ENCODE measurements at regions not wholly inside any gene's neighbourhood (a gene's known extent, or its start where the extent isn't known, plus 50 kb on each side); places are given as distances from the start of the nearest gene placed in this dataset.
A peak's percentile ranks its signal among the peaks of the same experiment; 100 is the strongest.

GRCh38 chr1:81617308-81617967, 183.3 kb upstream of the ADGRL2 start:
- Histone ChIP-seq H3K9me3 (ENCODE audit: control insufficient read depth, low read length) (no peaks in the 10 kb centered on the region), H3K4me1 (ENCODE audit: control insufficient read depth, insufficient read depth, low read length) (peaks cover 3% of the 10 kb centered on the region), H3K9ac (ENCODE audit: low read length) (no peak overlapping the region), H3K4me3 (ENCODE audit: low read length) (peak overlapping the region; percentile 47), H3K36me3 (ENCODE audit: control insufficient read depth, insufficient read depth, low read length, severe bottlenecking) (no peaks in the 10 kb centered on the region), H3K27me3 (replicated peaks; ENCODE audit: control insufficient read depth, insufficient read depth, low read length) (no peaks in the 10 kb centered on the region)
- peak; percentile 48 for DNase-seq (ENCODE audit: low read depth)

- no peak overlapping the region for H3K4me3 ChIP-seq (ENCODE audit: low read length)
- H3K4me1 ChIP-seq (ENCODE audit: control insufficient read depth, insufficient read depth, low read length): peaks cover 3% of the 10 kb centered on the region
- H3K27me3 ChIP-seq (replicated peaks; ENCODE audit: control insufficient read depth, insufficient read depth, low read length): no peaks in the 10 kb centered on the region
- DNase-seq (ENCODE audit: low read depth): no peak
- peaks cover 10% of the 10 kb centered on the region for H3K9me3 ChIP-seq (ENCODE audit: control insufficient read depth, low read length)
- H3K9ac ChIP-seq (ENCODE audit: low read length): no peak overlapping the region
- no peaks in the 10 kb centered on the region for H3K36me3 ChIP-seq (ENCODE audit: control insufficient read depth, insufficient read depth, low read length, severe bottlenecking)
These were observed 186.9 kb upstream of the ADGRL2 start for GRCh38 chr1:81613803-81614202.

GRCh38 chr1:81607924-81608323, 192.8 kb upstream of the ADGRL2 start:
- peaks cover 10% of the 10 kb centered on the region for H3K9me3 ChIP-seq (ENCODE audit: control insufficient read depth, low read length)
- no peaks in the 10 kb centered on the region for H3K36me3 ChIP-seq (ENCODE audit: control insufficient read depth, insufficient read depth, low read length, severe bottlenecking)
- H3K27me3 ChIP-seq (replicated peaks; ENCODE audit: control insufficient read depth, insufficient read depth, low read length): no peaks in the 10 kb centered on the region
- no peak overlapping the region for H3K9ac ChIP-seq (ENCODE audit: low read length)
- no peak for DNase-seq (ENCODE audit: low read depth)
- no peak overlapping the region for H3K4me3 ChIP-seq (ENCODE audit: low read length)
- no peaks in the 10 kb centered on the region for H3K4me1 ChIP-seq (ENCODE audit: control insufficient read depth, insufficient read depth, low read length)

- peaks cover 10% of the 10 kb centered on the region for H3K9me3 ChIP-seq (ENCODE audit: control insufficient read depth, low read length)
- no peaks in the 10 kb centered on the region for H3K36me3 ChIP-seq (ENCODE audit: control insufficient read depth, insufficient read depth, low read length, severe bottlenecking)
- H3K4me1 ChIP-seq (ENCODE audit: control insufficient read depth, insufficient read depth, low read length): no peaks in the 10 kb centered on the region
- H3K9ac ChIP-seq (ENCODE audit: low read length): no peak overlapping the region
- H3K27me3 ChIP-seq (replicated peaks; ENCODE audit: control insufficient read depth, insufficient read depth, low read length): no peaks in the 10 kb centered on the region
- no peak for DNase-seq (ENCODE audit: low read depth)
- no peak overlapping the region for H3K4me3 ChIP-seq (ENCODE audit: low read length)
These were observed 193.6 kb upstream of the ADGRL2 start for GRCh38 chr1:81607086-81607485.

DNA sequence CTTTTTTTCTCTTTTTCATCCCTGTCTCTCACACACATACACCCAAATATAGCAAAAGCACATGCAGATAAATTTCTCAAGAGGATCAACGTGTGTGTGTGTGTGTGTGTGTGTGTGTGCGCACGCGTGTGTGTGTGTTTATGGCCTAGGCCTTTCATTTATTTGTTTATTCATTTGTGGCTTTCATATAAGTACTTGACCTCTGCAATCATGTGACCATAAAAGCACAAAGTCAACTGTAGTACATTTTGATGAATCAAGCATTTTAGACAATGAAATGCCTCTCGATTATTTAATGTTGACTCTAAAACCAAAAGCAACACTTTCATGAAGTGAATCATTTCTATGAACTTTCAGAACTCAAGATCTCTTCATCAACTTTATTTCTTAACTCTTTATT, 194.1 kb upstream of the ADGRL2 start:
- H3K9ac ChIP-seq (ENCODE audit: low read length): no peak overlapping the region
- H3K4me3 ChIP-seq (ENCODE audit: low read length): no peak overlapping the region
- H3K4me1 ChIP-seq (ENCODE audit: control insufficient read depth, insufficient read depth, low read length): no peaks in the 10 kb centered on the region
- no peak for DNase-seq (ENCODE audit: low read depth)
- H3K9me3 ChIP-seq (ENCODE audit: control insufficient read depth, low read length): peaks cover 10% of the 10 kb centered on the region
- H3K36me3 ChIP-seq (ENCODE audit: control insufficient read depth, insufficient read depth, low read length, severe bottlenecking): no peaks in the 10 kb centered on the region
- no peaks in the 10 kb centered on the region for H3K27me3 ChIP-seq (replicated peaks; ENCODE audit: control insufficient read depth, insufficient read depth, low read length)

DNA sequence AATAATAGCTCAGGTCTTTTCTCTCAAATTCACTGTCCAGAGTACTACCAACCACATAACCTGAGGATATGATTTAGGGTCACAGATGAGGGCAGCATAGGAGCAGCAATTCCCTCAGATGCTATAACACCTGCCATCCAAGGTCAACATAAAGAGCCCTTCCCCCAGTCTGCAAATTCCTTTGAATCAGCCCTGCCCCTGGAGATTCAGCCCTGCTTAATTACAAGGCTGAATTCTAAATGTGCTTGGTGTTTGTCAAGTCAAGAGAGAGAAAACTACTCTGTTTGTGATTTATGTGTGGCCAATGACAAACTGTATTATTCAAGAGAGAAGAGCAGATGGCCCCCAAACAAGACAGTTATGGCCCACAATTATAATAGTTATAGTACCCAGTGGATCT, 195.7 kb upstream of the ADGRL2 start:
- Histone ChIP-seq H3K9me3 (ENCODE audit: control insufficient read depth, low read length) (no peaks in the 10 kb centered on the region), H3K9ac (ENCODE audit: low read length) (no peak overlapping the region), H3K27me3 (replicated peaks; ENCODE audit: control insufficient read depth, insufficient read depth, low read length) (no peaks in the 10 kb centered on the region), H3K36me3 (ENCODE audit: control insufficient read depth, insufficient read depth, low read length, severe bottlenecking) (no peaks in the 10 kb centered on the region), H3K4me3 (ENCODE audit: low read length) (no peak overlapping the region), H3K4me1 (ENCODE audit: control insufficient read depth, insufficient read depth, low read length) (no peaks in the 10 kb centered on the region)
- no peak for DNase-seq (ENCODE audit: low read depth)

GRCh38 chr1:81600878-81601622, 199.7 kb upstream of the ADGRL2 start:
- no peak overlapping the region for H3K9ac ChIP-seq (ENCODE audit: low read length)
- H3K4me1 ChIP-seq (ENCODE audit: control insufficient read depth, insufficient read depth, low read length): no peaks in the 10 kb centered on the region
- no peaks in the 10 kb centered on the region for H3K36me3 ChIP-seq (ENCODE audit: control insufficient read depth, insufficient read depth, low read length, severe bottlenecking)
- no peak overlapping the region for H3K4me3 ChIP-seq (ENCODE audit: low read length)
- DNase-seq (ENCODE audit: low read depth): no peak
- H3K9me3 ChIP-seq (ENCODE audit: control insufficient read depth, low read length): no peaks in the 10 kb centered on the region
- no peaks in the 10 kb centered on the region for H3K27me3 ChIP-seq (replicated peaks; ENCODE audit: control insufficient read depth, insufficient read depth, low read length)

DNA sequence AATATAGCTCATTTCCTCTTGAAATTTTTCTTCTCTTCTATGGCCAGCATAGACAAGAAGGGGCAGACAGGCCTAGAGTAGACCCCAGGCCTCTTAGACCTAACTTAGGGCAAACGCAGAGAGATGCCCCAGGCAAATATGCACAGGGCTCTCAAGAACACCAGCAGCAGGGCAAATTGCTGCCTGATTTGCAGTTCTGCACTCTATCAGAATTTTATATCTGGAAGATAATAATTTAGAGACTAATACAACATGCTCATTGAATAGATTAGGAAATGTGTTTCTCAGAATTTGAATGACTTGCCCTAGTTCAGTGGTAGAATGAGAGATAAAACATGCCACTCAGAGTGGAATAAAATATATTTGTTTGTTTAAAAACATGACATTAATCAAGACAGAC, 200.4 kb upstream of the ADGRL2 start:
- no peak overlapping the region for H3K9ac ChIP-seq (ENCODE audit: low read length)
- H3K36me3 ChIP-seq (ENCODE audit: control insufficient read depth, insufficient read depth, low read length, severe bottlenecking): no peaks in the 10 kb centered on the region
- no peaks in the 10 kb centered on the region for H3K4me1 ChIP-seq (ENCODE audit: control insufficient read depth, insufficient read depth, low read length)
- no peak overlapping the region for H3K4me3 ChIP-seq (ENCODE audit: low read length)
- DNase-seq (ENCODE audit: low read depth): no peak
- H3K27me3 ChIP-seq (replicated peaks; ENCODE audit: control insufficient read depth, insufficient read depth, low read length): no peaks in the 10 kb centered on the region
- no peaks in the 10 kb centered on the region for H3K9me3 ChIP-seq (ENCODE audit: control insufficient read depth, low read length)

DNA sequence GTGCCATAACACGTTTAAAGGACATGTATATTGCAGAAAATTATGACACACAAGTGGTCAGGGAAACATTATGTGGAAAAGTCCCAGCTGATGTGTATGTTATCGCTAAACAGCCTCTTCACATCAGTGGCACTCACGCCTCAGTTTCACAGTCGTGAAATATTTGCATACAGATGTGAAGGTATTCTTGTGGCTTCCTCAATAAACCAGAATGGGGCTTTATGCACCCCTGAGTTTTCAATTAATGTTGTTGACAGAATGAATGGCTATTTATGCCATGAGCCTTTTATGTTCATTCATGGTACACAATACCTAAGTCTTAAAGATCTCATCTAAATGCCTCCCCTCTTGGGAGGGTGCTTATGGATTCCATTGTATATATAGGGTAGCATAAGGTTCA, 202.1 kb upstream of the ADGRL2 start:
- no peak overlapping the region for H3K9ac ChIP-seq (ENCODE audit: low read length)
- H3K27me3 ChIP-seq (replicated peaks; ENCODE audit: control insufficient read depth, insufficient read depth, low read length): no peaks in the 10 kb centered on the region
- H3K36me3 ChIP-seq (ENCODE audit: control insufficient read depth, insufficient read depth, low read length, severe bottlenecking): no peaks in the 10 kb centered on the region
- no peaks in the 10 kb centered on the region for H3K9me3 ChIP-seq (ENCODE audit: control insufficient read depth, low read length)
- H3K4me3 ChIP-seq (ENCODE audit: low read length): no peak overlapping the region
- H3K4me1 ChIP-seq (ENCODE audit: control insufficient read depth, insufficient read depth, low read length): no peaks in the 10 kb centered on the region
- DNase-seq (ENCODE audit: low read depth): no peak

GRCh38 chr1:81597720-81598426, 202.9 kb upstream of the ADGRL2 start:
- no peak overlapping the region for H3K4me3 ChIP-seq (ENCODE audit: low read length)
- no peaks in the 10 kb centered on the region for H3K36me3 ChIP-seq (ENCODE audit: control insufficient read depth, insufficient read depth, low read length, severe bottlenecking)
- H3K9ac ChIP-seq (ENCODE audit: low read length): no peak overlapping the region
- no peaks in the 10 kb centered on the region for H3K27me3 ChIP-seq (replicated peaks; ENCODE audit: control insufficient read depth, insufficient read depth, low read length)
- H3K4me1 ChIP-seq (ENCODE audit: control insufficient read depth, insufficient read depth, low read length): no peaks in the 10 kb centered on the region
- no peaks in the 10 kb centered on the region for H3K9me3 ChIP-seq (ENCODE audit: control insufficient read depth, low read length)
- DNase-seq (ENCODE audit: low read depth): no peak

GRCh38 chr1:81596341-81596740, 204.4 kb upstream of the ADGRL2 start:
- Histone ChIP-seq H3K9ac (ENCODE audit: low read length) (no peak overlapping the region), H3K4me3 (ENCODE audit: low read length) (no peak overlapping the region), H3K27me3 (replicated peaks; ENCODE audit: control insufficient read depth, insufficient read depth, low read length) (no peaks in the 10 kb centered on the region), H3K9me3 (ENCODE audit: control insufficient read depth, low read length) (no peaks in the 10 kb centered on the region), H3K4me1 (ENCODE audit: control insufficient read depth, insufficient read depth, low read length) (no peaks in the 10 kb centered on the region), H3K36me3 (ENCODE audit: control insufficient read depth, insufficient read depth, low read length, severe bottlenecking) (no peaks in the 10 kb centered on the region)
- DNase-seq (ENCODE audit: low read depth): no peak

Data from adipocyte (in vitro differentiated cells).